Fibroblast of the aortic adventitia (primary cell): ENCODE measurements at regions not wholly inside any gene's neighbourhood (a gene's known extent, or its start where the extent isn't known, plus 50 kb on each side); places are given as distances from the start of the nearest gene placed in this dataset.

ENCODE experiments used
- DNase-seq: peaks from one replicate; pipeline ENCODE4 v3.0.0-alpha.2; 2010; ENCODE audit warnings: low read depth
- H3K4me3 ChIP-seq: 2 replicates; pipeline ENCODE4 v1.5.1; 2011; ENCODE audit warnings: low read depth, mild to moderate bottlenecking, control low read depth, low read length, moderate library complexity
- CTCF ChIP-seq: IDR thresholded peaks from 2 replicates; pipeline ENCODE4 v1.5.1; 2011; ENCODE audit warnings: mild to moderate bottlenecking, low read length, control low read depth, inconsistent platforms; ENCODE audit not compliant: insufficient read depth

- H3K4me3 ChIP-seq = no peak overlapping the region
- DNase-seq = no peak
- no peak for TF ChIP-seq CTCF
Measured at GRCh38 chr18:72207280-72207679, 336.9 kb downstream of the CBLN2 start.

- H3K4me3 ChIP-seq = no peak overlapping the region
- DNase-seq = no peak
- TF ChIP-seq CTCF = no peak
Measured at GRCh38 chr18:72206814-72207213, 337.3 kb downstream of the CBLN2 start.

- no peak overlapping the region for H3K4me3 ChIP-seq
- DNase-seq = no peak
- TF ChIP-seq CTCF = no peak
Measured at GRCh38 chr18:72201032-72201431, 343.1 kb downstream of the CBLN2 start.

GRCh38 chr18:72197591-72197990 is 346.6 kb downstream of the CBLN2 start:
- H3K4me3 ChIP-seq = no peak overlapping the region
- no peak for DNase-seq
- TF ChIP-seq CTCF = no peak

- no peak for DNase-seq
- TF ChIP-seq CTCF = no peak
- no peak overlapping the region for H3K4me3 ChIP-seq
Measured at GRCh38 chr18:72194072-72194471, 350.1 kb downstream of the CBLN2 start.

GRCh38 chr18:72187956-72188355 is 356.2 kb downstream of the CBLN2 start:
- DNase-seq = no peak
- H3K4me3 ChIP-seq = no peak overlapping the region
- no peak for TF ChIP-seq CTCF

- DNase-seq = no peak
- no peak overlapping the region for H3K4me3 ChIP-seq
- TF ChIP-seq CTCF = no peak
Measured at GRCh38 chr18:72181241-72181764, 362.8 kb downstream of the CBLN2 start.
